SU-DHL-6 (cell line): ENCODE measurements at regions not wholly inside any gene's neighbourhood (a gene's known extent, or its start where the extent isn't known, plus 50 kb on each side); places are given as distances from the start of the nearest gene placed in this dataset.

Source experiments
- H2AFZ ChIP-seq: fragments of 200-600 bp; sonication (generic); 2 replicates; pipeline ENCODE4 v1.6.1; 2014; ENCODE audit warnings: low read depth, mild to moderate bottlenecking, moderate library complexity, mixed read lengths, antibody characterized with exemption, low read length; ENCODE audit not compliant: severe bottlenecking
- H3F3A ChIP-seq: fragments of 200-600 bp; shearing (Covaris generic); 2 replicates; pipeline ENCODE4 v1.6.0; 2016; ENCODE audit warnings: antibody characterized with exemption, mild to moderate bottlenecking; ENCODE audit not compliant: insufficient read depth
- H3K27ac ChIP-seq: fragments of 200-600 bp; sonication (generic); 2 replicates; pipeline ENCODE4 v1.5.1; 2016; ENCODE audit warnings: low read depth, mild to moderate bottlenecking, low read length, moderate library complexity, mixed read lengths
- H3K27me3 ChIP-seq: fragments of 200-600 bp; sonication (generic), shearing (Covaris generic); 2 replicates; pipeline ENCODE4 v1.6.0; 2014; ENCODE audit warnings: mild to moderate bottlenecking, low read length
- H3K36me3 ChIP-seq: fragments of 200-600 bp; sonication (generic); 2 replicates; pipeline ENCODE4 v1.6.1; 2014; ENCODE audit warnings: mild to moderate bottlenecking, low read length, mixed read lengths
- H3K4me2 ChIP-seq: fragments of 300-600, 200-600 bp; shearing (Covaris generic), sonication (generic); 2 replicates; pipeline ENCODE4 v1.6.0; 2014; ENCODE audit warnings: low read length, low read depth, mild to moderate bottlenecking; ENCODE audit not compliant: poor library complexity, severe bottlenecking
- H3K4me3 ChIP-seq: fragments of 200-600 bp; sonication (generic); 2 replicates; pipeline ENCODE4 v1.5.1; 2014; ENCODE audit warnings: antibody characterized with exemption, low read length, mild to moderate bottlenecking, mixed read lengths; ENCODE audit not compliant: insufficient read depth, poor library complexity, severe bottlenecking
- H3K79me2 ChIP-seq: fragments of 200-600 bp; sonication (generic); 2 replicates; pipeline ENCODE4 v1.6.1; 2014; ENCODE audit warnings: mild to moderate bottlenecking, low read length, moderate library complexity; ENCODE audit not compliant: insufficient read depth
- H3K9ac ChIP-seq: fragments of 200-600 bp; sonication (generic); 2 replicates; pipeline ENCODE4 v1.7.0; 2014; ENCODE audit warnings: mild to moderate bottlenecking, low read length
- H3K9me2 ChIP-seq: fragments of 200-600 bp; sonication (generic); replicated peaks from 2 replicates; pipeline ENCODE4 v1.6.1; 2014; ENCODE audit warnings: low read length; ENCODE audit not compliant: insufficient read depth
- H3K9me3 ChIP-seq: fragments of 200-600 bp; sonication (generic); 2 replicates; pipeline ENCODE4 v1.6.1; 2014; ENCODE audit warnings: low read length, mixed read lengths; ENCODE audit not compliant: insufficient read depth
- H4K20me1 ChIP-seq: fragments of 200-600 bp; sonication (generic); 2 replicates; pipeline ENCODE4 v1.6.1; 2014; ENCODE audit warnings: low read depth, mild to moderate bottlenecking, antibody characterized with exemption, low read length, moderate library complexity, mixed read lengths
- CTCF ChIP-seq: fragments of 200-600 bp; sonication (generic); IDR thresholded peaks from one replicate; pipeline ENCODE4 v1.5.1; 2017; ENCODE audit warnings: antibody characterized with exemption, mild to moderate bottlenecking, low read length, moderate library complexity; ENCODE audit not compliant: insufficient read depth, poor library complexity, severe bottlenecking
- EZH2phosphoT487 ChIP-seq: fragments of 200-600 bp; sonication (generic), shearing (Covaris generic); conservative IDR thresholded peaks from 2 replicates; pipeline ENCODE4 v1.6.1; 2018; ENCODE audit warnings: mild to moderate bottlenecking, antibody characterized with exemption, low read length, moderate library complexity, mixed read lengths

- TF ChIP-seq CTCF (no peak), EZH2phosphoT487 (no peak)
- Histone ChIP-seq H3K27me3 (no peaks in the 10 kb centered on the region), H3K79me2 (no peaks in the 10 kb centered on the region), H4K20me1 (no peaks in the 10 kb centered on the region), H3K27ac (no peak overlapping the region), H3F3A (no peaks in the 10 kb centered on the region), H3K9me2 (no peaks in the 10 kb centered on the region), H3K9ac (no peak overlapping the region), H3K4me2 (no peak overlapping the region), H3K9me3 (no peaks in the 10 kb centered on the region), H2AFZ (no peak overlapping the region), H3K4me3 (no peak overlapping the region), H3K36me3 (no peaks in the 10 kb centered on the region)
These were observed 200.9 kb downstream of the AUH start for GRCh38 chr9:91160599-91161464.

GRCh38 chr9:91161465-91162300 lies 200.0 kb downstream of the AUH start:
- Histone ChIP-seq H3K9me3 (no peaks in the 10 kb centered on the region), H3K27me3 (no peaks in the 10 kb centered on the region), H3K79me2 (no peaks in the 10 kb centered on the region), H4K20me1 (no peaks in the 10 kb centered on the region), H3K27ac (no peak overlapping the region), H3F3A (no peaks in the 10 kb centered on the region), H3K9ac (no peak overlapping the region), H3K36me3 (no peaks in the 10 kb centered on the region), H3K4me2 (no peak overlapping the region), H3K9me2 (no peaks in the 10 kb centered on the region), H3K4me3 (no peak overlapping the region), H2AFZ (no peak overlapping the region)
- no peak for TF ChIP-seq CTCF
- no peak for TF ChIP-seq EZH2phosphoT487

GRCh38 chr9:91162311-91162710 lies 199.4 kb downstream of the AUH start:
- no peak overlapping the region for H2AFZ ChIP-seq
- no peaks in the 10 kb centered on the region for H3F3A ChIP-seq
- no peaks in the 10 kb centered on the region for H3K27me3 ChIP-seq
- no peaks in the 10 kb centered on the region for H3K9me2 ChIP-seq
- H3K9me3 ChIP-seq: no peaks in the 10 kb centered on the region
- TF ChIP-seq CTCF: no peak
- no peak for TF ChIP-seq EZH2phosphoT487
- no peak overlapping the region for H3K9ac ChIP-seq
- H3K36me3 ChIP-seq: no peaks in the 10 kb centered on the region
- no peaks in the 10 kb centered on the region for H4K20me1 ChIP-seq
- H3K27ac ChIP-seq: no peak overlapping the region
- H3K4me2 ChIP-seq: no peak overlapping the region
- H3K79me2 ChIP-seq: no peaks in the 10 kb centered on the region
- H3K4me3 ChIP-seq: no peak overlapping the region
